Hematopoietic multipotent progenitor cell (in vitro differentiated cells): ENCODE measurements at regions not wholly inside any gene's neighbourhood (a gene's known extent, or its start where the extent isn't known, plus 50 kb on each side); places are given as distances from the start of the nearest gene placed in this dataset.
A peak's percentile ranks its signal among the peaks of the same experiment; 100 is the strongest.
"Not testable (repeated sequence)": the region's sequence is repeated elsewhere in the genome, so short reads cannot be mapped to it uniquely, and the experiment has no call there.

Source experiments
- DNase-seq, 3 donors: peaks; one replicate each; pipeline ENCODE4 v3.0.0-alpha.2; 2011 to 2015; ENCODE audit warnings: low read depth in 2 of 3, low spot score in 2 of 3

DNA sequence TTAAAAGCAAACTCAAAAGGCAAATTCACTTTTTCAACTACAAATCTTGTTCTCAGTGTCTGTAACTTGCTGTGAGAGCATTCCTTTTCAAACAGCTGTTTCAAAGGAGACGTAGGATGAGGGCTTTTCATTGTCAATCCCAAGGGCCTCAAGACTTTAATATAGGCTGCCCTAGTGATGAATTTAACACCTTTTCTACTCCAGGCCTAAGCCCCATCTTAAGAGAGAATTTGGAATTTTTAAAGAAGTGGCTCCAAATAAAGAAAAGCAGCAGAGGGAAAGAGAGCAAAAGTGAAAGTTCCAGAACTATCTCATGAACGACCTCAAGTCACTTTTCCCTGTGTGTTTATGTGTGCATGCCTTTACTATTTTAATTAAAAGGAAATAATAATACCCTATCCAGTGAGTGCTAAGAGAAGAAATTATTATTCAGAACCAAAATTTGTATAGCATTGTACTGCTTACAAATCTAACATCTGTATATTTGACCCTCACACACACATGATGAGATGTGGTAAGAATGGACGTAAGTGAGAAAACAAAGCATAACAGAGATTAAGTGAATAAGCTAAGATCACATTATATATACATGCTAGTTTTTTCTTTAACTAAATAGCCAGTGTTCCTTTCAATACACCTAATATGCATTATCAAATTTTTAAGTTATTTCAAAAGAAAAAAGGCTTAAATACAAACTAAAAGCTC is 196.4 kb downstream of the VGLL3 start:
- DNase-seq, result no peak

DNA sequence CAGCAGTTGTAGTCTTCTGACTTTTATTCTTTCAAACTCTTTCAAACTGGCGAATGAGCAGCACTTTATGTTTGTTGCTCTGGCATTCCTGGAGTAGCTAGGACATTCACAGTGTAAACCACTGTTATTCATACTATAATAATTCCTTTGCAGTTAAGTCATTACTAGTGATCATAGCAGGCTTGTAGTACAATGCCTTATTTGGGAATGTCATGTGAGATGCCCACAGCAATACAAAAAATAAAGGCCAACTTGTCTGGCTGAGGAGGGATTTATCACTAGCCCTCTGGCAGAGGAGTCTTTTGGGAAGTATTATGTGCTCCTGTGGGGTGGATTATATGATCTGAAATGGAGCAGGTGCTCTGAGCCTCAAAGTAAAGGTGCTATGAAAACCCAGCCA is 197.2 kb downstream of the VGLL3 start:
- DNase-seq, result no peak

DNA sequence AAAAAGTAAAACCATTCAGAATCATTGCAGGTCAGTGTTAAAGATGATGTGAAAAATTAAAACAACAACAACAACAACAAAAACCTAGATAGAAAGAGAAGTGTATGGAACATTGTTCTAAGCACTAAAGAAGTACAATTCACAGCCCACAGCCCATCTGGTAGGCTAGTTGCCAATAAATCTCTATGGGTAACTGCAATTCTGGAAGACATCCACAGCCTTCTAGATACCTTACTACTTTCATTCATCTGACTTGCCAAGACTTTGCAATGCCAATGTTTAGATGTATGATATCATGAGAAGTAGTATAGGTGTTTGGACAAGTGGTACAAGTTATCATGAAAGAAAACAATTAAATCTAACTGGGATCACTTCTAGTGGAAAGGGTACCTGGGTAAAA is 198.6 kb downstream of the VGLL3 start:
- no peak for DNase-seq

DNA sequence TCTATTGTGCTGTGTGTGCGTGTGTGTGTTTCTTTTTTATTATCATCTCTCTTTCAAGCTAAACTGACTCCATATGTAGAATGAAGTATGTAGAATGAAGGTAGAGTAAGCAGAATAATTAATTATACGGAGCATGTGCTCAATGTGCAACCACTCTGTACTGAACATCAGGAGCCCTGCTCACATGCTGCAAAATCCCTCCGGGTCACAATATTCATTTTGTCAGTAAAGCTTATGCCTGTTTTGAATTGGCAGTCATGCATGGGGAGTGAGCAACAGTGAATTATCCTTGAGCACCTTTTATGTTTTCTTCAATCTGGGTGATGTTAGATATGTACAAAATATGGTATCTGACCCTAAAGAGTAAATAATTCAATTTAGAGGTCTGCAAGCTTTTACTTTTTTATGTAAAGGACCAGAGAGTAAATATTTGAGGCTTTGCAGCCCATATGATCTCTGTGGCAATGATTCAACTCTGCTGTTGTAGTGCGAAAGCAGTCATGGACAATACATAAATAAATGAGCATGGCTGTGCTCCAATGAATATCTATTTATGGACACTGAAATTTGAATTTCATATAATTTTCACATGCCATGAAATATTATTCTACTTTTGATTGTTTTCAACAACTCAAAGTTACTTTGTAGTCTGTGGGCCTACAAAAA is 199.9 kb downstream of the VGLL3 start:
- DNase-seq, result no peak

DNA sequence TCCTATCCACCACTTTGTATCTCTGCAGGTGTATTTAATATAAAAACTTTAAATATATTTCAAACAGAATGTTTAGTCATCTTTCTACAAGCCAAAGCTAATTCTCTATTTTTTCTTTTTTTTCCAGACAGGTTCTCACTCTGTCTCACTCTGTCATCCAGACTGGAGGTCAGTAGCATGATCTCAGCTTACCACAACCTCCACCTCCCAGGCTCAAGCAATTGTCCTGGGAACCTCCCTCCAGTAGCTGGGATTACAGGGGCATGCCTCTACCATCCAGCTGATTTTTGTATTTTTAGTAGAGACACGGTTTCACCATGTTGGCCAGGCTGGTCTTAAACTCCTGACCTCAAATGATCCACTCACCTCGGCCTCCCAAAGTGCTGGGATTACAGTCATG is 202.6 kb downstream of the VGLL3 start:
- DNase-seq, result no peak

DNA sequence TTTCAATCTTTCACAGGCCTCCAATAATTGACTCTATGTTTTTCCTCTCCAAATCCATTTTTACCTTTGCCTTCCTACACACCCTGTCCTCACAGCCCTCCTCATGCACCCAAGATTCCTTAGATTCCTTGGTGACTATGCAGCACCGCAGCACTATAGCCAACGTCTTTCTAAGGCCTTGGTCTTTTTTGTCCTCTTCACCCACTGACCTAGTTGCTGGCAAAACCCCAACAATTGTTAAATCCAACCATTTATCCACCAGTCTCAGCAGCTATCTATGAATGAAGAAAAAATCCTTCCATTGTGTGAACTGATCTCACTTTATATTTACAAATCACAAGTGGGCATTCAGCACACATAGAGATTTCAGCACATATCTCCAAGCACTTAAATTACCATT is 203.9 kb downstream of the VGLL3 start:
- no peak for DNase-seq

DNA sequence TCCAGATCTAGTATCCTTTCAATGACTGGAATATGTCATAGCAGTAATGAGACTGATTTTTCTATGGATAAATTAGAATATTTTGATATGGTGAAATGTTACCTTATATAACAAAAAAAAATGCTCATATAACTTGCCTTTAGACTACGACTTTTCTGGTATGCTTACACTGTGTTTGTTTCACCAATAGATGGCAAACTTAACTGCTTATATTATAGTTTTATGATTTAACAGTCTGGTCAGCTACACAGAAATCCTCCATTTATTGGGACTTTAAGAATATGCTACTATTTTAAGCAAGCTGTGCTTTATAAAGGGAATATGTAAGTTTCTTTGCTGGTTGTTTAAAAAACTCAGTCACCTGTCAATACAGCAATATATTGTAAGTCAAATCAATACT is 205.6 kb downstream of the VGLL3 start:
- DNase-seq, result no peak

DNA sequence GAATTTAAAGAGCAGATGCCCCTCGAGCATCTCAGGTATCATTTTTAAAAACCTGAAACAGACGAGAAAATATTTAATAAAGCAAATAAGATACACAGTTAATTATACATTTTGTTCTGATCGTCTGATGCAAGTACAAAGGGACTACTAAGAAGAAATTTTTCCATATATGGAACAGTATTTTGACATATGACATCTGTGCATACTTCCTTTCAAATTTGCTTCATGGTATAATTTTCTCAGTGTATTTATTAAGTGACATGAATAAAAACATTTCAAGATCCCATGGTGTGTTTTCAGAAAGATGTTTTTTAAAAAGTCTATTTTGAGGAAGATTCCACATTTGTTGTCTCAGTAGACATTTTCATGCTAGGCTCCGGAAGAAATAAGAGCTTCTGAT is 208.1 kb downstream of the VGLL3 start:
- DNase-seq, result no peak

DNA sequence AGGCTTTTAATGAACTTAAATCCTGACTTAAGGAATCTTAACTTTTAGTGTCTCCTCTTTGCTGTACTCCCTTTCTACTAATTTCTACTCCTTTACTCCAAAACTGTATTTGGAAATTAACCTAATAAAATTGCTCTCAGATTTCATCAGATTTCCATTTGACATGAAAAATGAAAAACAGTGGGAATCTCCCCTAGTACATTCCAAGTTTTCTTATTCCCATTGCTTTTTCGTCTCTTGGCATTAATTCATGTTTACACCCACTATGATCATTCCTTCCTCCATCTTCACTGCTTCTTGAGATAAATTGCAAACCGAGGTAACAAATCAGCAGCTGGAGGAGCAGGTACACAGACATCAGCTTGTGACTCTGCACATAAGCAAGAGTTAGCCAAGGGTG is 208.7 kb downstream of the VGLL3 start:
- DNase-seq, result no peak

DNA sequence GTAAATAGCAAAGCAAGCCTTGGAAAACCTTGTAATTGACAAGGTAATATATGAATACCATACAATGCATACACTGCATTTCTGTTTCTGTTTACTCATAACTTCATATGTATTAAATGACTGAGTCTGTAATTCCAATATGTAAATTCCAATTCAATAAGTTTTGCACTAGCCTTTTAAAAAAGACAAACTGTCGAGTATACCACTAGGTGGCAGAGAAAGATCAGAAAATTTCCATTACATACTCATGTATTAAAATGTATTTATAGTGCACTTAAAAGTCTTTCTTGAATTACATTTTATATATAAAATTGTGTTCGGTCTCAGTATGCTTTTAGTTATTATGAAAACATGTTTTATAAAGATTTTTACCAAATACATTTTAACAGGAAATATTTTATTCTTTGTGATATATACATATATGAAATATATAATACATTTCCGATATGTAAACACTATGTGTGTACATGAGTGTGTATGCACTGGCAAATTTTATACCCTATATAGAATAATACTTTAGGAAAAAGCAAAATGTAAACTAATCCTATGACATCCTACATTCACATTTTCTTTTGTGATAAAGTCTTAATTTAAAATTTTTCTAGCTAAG is 216.8 kb downstream of the VGLL3 start:
- DNase-seq, result peak in 2 of 3 donors; percentile 7 to 51

DNA sequence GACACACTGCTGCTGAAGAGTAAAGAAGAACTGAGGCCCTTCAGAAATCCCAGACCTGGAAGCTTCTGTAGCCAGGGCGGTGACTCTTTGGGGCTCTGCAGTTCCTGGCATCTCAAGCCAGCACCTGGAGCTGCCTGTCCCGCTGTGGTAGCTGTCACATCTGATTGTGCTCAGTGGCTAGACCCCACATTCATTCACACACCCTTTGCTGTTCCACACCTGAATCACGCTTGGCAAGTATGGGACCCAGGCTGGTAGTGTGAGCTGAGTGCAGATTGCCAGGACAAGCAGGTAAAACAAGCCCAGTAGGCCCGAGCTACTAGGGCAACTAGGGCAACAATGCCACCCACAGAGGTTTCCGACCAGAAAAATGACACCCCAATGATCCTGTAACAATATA is 218.2 kb downstream of the VGLL3 start:
- DNase-seq, result no peak

DNA sequence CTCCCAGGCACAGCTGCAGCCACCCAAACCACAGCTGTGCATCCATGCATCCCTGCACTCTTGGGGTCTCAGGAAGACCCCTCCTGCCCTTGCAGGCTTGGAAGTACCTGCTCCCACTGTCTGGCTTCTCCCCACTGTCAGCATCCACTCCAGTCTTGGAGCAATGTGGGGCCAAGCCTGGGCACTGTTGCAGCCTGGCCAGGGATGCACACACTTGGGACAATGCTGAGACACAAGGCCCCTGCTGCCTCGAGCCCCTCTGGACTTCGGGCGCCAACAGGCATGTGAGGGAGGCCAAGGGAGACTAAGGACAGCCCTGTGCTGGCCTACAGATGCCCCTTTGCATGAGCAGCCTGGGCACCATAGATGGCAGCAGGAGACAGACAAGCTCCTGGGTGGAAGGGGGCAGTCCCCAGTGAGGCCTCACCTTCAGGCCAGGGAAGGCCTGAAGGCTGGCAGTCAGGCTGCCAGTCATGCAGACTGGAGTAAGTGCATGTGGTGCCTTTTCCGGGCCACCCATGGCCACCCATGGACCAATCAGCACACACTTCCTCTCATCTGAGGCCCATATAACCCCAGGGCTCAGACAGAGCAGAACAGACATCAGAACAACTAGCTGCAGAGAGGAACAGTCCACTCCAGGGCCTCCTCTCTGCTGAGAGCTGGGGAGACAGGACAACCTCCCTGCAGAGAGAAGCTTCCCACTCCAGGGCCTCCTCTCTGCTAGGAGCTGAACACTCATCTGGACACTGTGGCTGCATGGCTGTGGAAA is 219.0 kb downstream of the VGLL3 start:
- DNase-seq, result no peak

DNA sequence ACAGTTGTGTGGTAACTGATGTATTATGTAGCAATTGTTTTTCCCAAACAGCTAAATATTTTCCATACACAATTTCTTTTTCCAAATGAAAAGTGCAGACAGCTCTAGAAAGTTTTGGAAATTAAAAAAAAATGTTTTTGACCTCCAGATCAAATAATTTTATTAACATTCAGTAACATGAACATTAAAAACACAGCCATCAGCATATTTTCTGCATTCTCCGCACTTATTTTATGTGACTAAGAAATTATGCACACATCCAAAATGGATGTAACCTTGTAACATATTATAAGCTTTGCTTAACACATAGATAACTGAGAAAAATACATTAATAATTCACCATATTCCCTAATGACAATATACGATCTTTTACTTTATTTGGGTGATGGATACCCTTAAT is 224.6 kb downstream of the VGLL3 start:
- no peak for DNase-seq

DNA sequence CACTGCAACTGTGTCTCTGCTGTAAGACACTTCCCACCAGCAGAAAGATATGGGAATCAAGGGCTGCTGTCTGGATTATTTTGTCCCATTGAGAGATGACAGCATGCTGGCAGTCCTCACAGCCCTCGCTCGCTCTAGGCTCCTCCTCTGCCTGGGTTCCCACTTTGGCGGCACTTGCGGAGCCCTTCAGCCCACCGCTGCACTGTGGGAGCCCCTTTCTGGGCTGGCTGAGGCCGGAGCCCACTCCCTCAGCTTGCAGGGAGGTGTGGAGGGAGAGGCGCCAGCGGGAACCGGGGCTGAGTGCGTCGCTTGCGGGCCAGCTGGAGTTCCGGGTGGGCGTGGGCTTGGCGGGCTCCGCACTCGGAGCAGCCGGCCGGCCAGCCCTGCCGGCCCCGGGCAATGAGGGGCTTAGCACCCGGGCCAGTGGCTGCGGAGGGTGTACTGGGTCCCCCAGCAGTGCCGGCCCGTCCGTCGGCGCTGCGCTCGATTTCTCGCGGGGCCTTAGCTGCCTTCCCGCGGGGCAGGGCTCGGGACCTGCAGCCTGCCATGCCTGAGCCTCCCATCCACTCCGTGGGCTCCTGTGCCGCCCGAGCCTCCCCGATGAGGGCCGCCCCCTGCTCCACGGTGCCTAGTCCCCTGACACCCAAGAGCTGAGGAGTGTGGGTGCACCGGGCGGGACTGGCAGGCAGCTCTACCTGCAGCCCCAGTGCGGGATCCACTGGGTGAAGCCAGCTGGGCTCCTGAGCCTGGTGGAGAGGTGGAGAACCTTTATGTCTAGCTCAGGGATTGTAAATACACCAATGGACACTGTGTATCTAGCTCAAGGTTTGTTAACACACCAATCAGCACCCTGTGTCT is 233.4 kb downstream of the VGLL3 start:
- DNase-seq, result not testable (repeated sequence)

DNA sequence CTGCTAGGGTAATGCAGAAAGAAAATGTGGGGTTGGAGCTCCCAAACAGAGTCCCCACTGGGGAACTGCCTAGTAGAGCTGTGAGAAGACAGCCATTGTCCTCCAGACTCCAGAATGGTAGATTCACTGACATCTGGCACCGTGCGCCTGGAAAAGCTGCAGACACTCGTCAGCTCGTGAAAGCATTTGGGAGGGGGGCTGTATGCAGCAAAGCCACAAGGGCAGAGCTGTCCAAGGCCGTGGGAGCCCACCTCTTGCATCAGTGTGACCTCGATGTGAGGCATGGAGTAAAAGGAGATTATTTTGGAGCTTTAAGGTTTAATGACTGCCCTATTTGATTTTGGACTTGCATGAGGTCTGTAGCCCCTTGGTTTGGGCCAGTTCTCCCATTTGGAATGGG is 242.9 kb downstream of the VGLL3 start:
- no peak for DNase-seq

DNA sequence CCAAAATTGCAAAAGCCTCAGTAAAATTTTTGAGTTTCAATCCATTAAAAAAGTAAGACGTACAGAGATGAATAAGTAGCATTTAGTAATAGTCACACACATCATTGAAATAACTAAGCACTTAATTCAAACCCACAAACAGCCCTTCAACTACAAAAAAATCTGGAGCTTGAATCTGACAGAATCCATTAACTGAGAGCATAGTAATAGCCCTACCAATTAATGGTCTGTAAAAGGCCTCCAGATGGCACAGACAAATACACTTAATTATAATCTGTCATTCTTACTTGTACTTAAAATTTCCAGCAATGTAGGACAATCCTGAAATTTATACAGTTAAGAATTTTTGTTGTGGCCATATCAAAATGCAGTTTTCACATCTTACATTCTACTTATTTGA is 246.9 kb downstream of the VGLL3 start:
- no peak for DNase-seq

DNA sequence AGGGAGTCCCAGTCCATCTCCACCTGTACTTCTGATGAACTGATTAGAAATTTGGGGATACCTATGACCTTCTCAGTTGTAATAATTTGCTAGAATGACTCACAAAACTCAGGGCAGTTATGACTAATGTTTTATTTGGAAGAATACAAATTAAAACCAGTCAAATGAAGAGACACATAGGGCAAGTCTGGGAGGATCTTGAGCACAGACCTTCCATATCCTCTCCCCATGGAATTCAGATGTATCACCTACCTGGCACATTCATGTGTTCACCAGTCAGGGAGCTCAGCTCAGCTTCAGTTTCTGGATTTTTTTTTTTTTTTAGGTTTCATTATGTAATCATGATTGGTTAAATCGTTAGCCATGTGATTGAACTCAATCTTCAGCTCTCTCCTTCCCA is 247.7 kb downstream of the VGLL3 start:
- no peak for DNase-seq

DNA sequence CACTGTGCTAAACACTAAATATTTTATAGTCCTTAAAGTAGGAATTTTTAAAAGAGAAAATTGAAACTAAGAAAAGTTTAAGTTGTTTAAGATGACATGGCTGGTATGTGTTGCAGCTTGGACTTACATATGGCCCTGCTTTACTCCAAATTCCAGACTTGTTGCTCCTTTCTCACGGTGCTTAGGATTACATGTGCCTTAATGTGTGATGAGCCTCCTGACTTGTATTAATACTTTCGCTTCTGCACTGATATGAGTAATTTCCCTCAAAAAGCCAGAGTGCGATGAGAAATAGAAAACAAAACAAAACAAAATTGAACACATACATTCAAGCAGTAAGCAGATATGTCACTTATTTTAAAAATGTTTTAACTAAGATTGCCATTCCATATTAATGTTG is 250.2 kb downstream of the VGLL3 start:
- DNase-seq, result no peak

DNA sequence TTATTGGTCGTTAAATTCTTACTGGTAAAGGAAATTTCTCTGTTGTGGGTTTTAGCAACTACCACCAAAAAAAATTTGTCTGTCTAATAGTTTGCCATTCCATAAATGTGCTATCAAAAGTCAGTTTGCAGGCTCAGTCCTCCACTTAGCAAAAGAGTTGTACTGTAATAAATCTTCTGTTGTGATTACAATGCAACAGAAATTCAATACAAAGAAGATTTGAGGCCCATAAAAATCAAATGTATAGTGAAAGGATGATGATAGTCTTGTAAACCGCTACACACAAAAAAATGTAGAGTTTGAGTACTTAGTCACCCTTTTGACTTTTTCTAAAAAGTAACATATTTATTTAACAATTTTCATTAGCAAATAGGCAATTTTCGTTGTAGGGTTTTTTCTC is 251.7 kb downstream of the VGLL3 start:
- no peak for DNase-seq

DNA sequence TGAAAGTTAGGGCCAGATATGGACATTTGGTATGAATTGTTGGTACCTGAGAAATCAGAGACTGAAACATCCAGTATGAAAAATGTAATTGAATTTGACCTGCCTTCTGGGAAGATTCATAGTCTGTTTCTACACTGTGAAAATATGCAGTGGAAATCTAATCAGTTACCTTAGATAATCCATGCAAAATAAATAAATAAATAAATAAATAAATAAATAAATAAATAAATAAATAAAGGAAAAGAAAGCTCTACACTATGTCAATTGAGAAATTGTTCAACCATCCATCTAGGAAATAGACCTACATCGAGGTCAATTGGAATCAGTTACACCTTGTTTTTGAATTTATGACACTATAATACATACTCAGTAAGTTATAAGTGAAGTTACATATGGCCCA is 252.3 kb downstream of the VGLL3 start:
- no peak for DNase-seq

DNA sequence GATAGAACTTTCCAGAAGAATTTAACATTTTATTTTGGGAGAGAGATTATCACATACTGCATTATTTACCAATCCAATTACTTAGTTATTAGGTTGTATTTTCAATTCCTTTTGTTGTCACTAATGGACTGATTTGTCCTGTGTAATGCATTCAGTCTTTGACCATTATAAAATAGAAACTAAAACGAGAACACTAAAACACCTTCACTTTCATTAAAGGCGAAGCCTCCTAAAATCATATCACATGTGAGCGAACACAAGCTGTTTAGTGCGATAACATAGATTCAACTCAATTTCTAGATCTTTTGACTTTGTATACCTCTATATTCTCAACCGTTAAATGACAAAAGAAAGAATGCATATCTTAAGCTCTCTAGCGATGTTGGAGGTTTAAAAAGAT is 253.4 kb downstream of the VGLL3 start:
- DNase-seq, result no peak
